GM12872 (cell line): ENCODE measurements at regions not wholly inside any gene's neighbourhood (a gene's known extent, or its start where the extent isn't known, plus 50 kb on each side); places are given as distances from the start of the nearest gene placed in this dataset.

Source experiments
- TF ChIP-seq, protein P1 (sequence below): IDR thresholded peaks from 3 replicates; pipeline ENCODE4 v1.5.1; 2011; ENCODE audit warnings: low read depth, mild to moderate bottlenecking, low read length, moderate library complexity; ENCODE audit not compliant: insufficient read depth

GRCh38 chr3:126258670-126259069 lies 78.3 kb upstream of the ALDH1L1 start:
- TF ChIP-seq, protein P1, sequence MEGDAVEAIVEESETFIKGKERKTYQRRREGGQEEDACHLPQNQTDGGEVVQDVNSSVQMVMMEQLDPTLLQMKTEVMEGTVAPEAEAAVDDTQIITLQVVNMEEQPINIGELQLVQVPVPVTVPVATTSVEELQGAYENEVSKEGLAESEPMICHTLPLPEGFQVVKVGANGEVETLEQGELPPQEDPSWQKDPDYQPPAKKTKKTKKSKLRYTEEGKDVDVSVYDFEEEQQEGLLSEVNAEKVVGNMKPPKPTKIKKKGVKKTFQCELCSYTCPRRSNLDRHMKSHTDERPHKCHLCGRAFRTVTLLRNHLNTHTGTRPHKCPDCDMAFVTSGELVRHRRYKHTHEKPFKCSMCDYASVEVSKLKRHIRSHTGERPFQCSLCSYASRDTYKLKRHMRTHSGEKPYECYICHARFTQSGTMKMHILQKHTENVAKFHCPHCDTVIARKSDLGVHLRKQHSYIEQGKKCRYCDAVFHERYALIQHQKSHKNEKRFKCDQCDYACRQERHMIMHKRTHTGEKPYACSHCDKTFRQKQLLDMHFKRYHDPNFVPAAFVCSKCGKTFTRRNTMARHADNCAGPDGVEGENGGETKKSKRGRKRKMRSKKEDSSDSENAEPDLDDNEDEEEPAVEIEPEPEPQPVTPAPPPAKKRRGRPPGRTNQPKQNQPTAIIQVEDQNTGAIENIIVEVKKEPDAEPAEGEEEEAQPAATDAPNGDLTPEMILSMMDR: no peak

GRCh38 chr3:126257984-126258383 lies 77.6 kb upstream of the ALDH1L1 start:
- TF ChIP-seq, protein P1: no peak

DNA sequence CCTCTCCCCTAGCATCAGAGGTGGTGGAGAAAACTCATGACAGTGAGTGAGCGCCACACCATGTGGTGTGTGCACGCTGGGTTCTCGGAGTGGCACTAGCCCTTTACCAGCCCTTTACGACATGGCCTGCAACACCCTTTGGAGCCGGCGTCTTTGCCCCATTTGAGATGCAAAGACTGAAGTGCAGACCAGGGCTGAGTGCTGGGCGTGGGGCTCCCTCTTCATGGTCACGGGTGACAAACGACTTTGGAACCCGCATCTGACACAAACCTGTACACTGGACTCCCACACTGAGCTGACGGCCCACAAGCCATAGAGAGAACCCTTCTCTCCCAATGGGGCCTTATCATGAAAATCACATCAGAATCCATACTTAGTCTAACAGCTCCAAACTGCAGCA lies 76.8 kb upstream of the ALDH1L1 start:
- TF ChIP-seq, protein P1: no peak

DNA sequence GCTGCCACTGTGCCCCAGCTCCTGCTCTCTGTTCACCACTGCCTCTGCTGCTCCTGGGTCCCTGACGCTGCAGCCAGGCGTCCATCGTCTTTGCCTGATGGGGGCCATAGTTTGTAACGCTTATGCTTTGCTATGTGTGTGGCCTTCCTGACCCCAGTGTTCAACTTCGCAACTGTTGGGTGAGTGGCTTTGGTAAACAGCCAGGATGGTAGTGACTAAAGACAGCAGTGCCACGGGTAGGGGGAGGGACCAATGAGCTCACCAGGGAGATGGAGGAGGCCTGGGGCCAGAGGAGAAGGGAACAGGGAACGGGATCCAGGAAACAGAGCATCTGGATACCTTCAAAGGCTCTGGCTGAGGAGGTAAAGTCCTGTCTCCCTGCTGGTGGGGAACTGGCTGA lies 75.9 kb upstream of the ALDH1L1 start:
- TF ChIP-seq, protein P1: no peak

DNA sequence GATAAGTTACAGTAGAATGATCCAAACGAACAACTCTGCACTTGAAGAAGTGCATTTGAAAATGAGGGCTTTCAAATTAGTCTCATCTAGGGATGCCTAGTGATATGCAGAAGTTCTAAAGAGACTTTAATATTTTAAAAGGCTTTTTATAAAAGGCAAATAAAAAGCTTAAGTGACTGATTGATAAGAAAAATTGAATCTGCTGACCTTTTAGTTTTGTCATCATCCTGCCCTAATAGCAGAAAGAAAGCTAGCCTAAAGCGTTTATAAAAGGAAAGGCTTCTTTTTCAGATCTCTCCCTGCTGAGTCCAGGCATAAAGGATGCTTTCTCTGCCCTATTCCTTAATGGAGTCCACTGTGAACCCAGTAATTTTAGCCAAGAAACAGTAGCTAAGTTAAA lies 72.7 kb upstream of the ALDH1L1 start:
- TF ChIP-seq, protein P1: no peak

GRCh38 chr3:126252373-126252772 lies 72.0 kb upstream of the ALDH1L1 start:
- TF ChIP-seq, protein P1: no peak

GRCh38 chr3:126245811-126246727 lies 65.7 kb upstream of the ALDH1L1 start:
- TF ChIP-seq, protein P1: peak; percentile 52
